Left kidney (tissue), 1 donor: ENCODE measurements at regions not wholly inside any gene's neighbourhood (a gene's known extent, or its start where the extent isn't known, plus 50 kb on each side); places are given as distances from the start of the nearest gene placed in this dataset.
A peak's percentile ranks its signal among the peaks of the same experiment; 100 is the strongest.
"Not testable (repeated sequence)": the region's sequence is repeated elsewhere in the genome, so short reads cannot be mapped to it uniquely, and the experiment has no call there.

ENCODE experiments used
- DNase-seq: peaks from one replicate; pipeline ENCODE4 v3.0.0-alpha.2; 2013

- DNase-seq, result no peak
Observed at GRCh38 chr12:85425349-85425612, 145.3 kb downstream of the ALX1 start.

GRCh38 chr12:85425926-85426325 lies 145.9 kb downstream of the ALX1 start:
- DNase-seq, result no peak

- not testable (repeated sequence) for DNase-seq
Observed at GRCh38 chr12:85433148-85433547, 153.1 kb downstream of the ALX1 start.

- DNase-seq, result no peak
Observed at GRCh38 chr12:85440271-85440670, 160.3 kb downstream of the ALX1 start.

GRCh38 chr12:85441025-85441424 lies 161.0 kb downstream of the ALX1 start:
- no peak for DNase-seq

GRCh38 chr12:85441741-85442140 lies 161.7 kb downstream of the ALX1 start:
- DNase-seq, result no peak

GRCh38 chr12:85445060-85445938 lies 165.3 kb downstream of the ALX1 start:
- DNase-seq, result no peak

- no peak for DNase-seq
Observed at GRCh38 chr12:85448031-85448430, 168.0 kb downstream of the ALX1 start.

GRCh38 chr12:85448548-85449139 lies 168.6 kb downstream of the ALX1 start:
- DNase-seq, result no peak

- DNase-seq, result no peak
Observed at GRCh38 chr12:85457016-85457415, 177.0 kb downstream of the ALX1 start.

- DNase-seq, result no peak
Observed at GRCh38 chr12:85461127-85461526, 181.1 kb downstream of the ALX1 start.

GRCh38 chr12:85462888-85463287 lies 182.9 kb downstream of the ALX1 start:
- no peak for DNase-seq

- no peak for DNase-seq
Observed at GRCh38 chr12:85466890-85467289, 186.9 kb downstream of the ALX1 start.

- peak; percentile 73 for DNase-seq
Observed at GRCh38 chr12:85468356-85469157, 188.5 kb downstream of the ALX1 start.

GRCh38 chr12:85469158-85470086 lies 189.4 kb downstream of the ALX1 start:
- not testable (repeated sequence) for DNase-seq

- not testable (repeated sequence) for DNase-seq
Observed at GRCh38 chr12:85475277-85475676, 195.3 kb downstream of the ALX1 start.

GRCh38 chr12:85476756-85477155 lies 196.7 kb downstream of the ALX1 start:
- no peak for DNase-seq

GRCh38 chr12:85484387-85484786 lies 204.4 kb downstream of the ALX1 start:
- no peak for DNase-seq

GRCh38 chr12:85489194-85489593 lies 209.2 kb downstream of the ALX1 start:
- DNase-seq, result no peak

GRCh38 chr12:85504164-85504563 lies 224.1 kb downstream of the ALX1 start:
- DNase-seq, result no peak

GRCh38 chr12:85504624-85505023 lies 224.6 kb downstream of the ALX1 start:
- no peak for DNase-seq

GRCh38 chr12:85507456-85507855 lies 227.4 kb downstream of the ALX1 start:
- no peak for DNase-seq
